ENCODE measurements at regions not wholly inside any gene's neighbourhood (a gene's known extent, or its start where the extent isn't known, plus 50 kb on each side); places are given as distances from the start of the nearest gene placed in this dataset.

DNA sequence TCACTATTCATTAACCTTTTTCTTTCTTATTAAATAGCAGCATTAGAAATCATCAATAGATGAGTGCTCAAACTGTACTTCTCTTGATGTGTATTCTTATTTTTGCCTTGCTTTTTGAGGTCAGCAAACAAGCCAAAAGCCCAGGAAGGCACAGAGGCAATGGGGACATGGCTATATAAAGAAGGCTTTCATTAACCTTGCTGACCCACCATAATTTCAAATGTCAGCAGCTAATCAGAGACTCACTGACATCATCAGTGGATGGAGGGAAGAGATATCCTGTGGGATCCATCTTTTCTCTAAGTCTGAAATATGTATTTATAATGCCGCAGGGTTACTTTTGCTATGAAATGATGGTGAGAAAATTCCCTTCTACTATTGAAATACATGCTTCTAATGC lies 1162.8 kb upstream of the ACVR2A start:
- 94 to 100% methylated on average over 1 of the region's 1 CpG for WGBS, 2 donors
- DNase-seq, result no peak
- no peaks in the 10 kb centered on the region for H3K9me3 ChIP-seq
- H3K27ac ChIP-seq, result no peak overlapping the region
- no peak overlapping the region for H3K4me3 ChIP-seq
- no peaks in the 10 kb centered on the region for H3K27me3 ChIP-seq
- no peaks in the 10 kb centered on the region for H3K36me3 ChIP-seq (ENCODE audit: low read depth, missing control alignments)
- TF ChIP-seq, protein P1, sequence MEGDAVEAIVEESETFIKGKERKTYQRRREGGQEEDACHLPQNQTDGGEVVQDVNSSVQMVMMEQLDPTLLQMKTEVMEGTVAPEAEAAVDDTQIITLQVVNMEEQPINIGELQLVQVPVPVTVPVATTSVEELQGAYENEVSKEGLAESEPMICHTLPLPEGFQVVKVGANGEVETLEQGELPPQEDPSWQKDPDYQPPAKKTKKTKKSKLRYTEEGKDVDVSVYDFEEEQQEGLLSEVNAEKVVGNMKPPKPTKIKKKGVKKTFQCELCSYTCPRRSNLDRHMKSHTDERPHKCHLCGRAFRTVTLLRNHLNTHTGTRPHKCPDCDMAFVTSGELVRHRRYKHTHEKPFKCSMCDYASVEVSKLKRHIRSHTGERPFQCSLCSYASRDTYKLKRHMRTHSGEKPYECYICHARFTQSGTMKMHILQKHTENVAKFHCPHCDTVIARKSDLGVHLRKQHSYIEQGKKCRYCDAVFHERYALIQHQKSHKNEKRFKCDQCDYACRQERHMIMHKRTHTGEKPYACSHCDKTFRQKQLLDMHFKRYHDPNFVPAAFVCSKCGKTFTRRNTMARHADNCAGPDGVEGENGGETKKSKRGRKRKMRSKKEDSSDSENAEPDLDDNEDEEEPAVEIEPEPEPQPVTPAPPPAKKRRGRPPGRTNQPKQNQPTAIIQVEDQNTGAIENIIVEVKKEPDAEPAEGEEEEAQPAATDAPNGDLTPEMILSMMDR (IDR thresholded peaks at IDR 0.05), result no peak
- no peak for TF ChIP-seq POLR2A (IDR thresholded peaks at IDR 0.05)
- intact Hi-C loops (cut with DNase I; ENCODE audit: low total_unique reads), result no loop called here
- H3K4me1 ChIP-seq, result no peaks in the 10 kb centered on the region

DNA sequence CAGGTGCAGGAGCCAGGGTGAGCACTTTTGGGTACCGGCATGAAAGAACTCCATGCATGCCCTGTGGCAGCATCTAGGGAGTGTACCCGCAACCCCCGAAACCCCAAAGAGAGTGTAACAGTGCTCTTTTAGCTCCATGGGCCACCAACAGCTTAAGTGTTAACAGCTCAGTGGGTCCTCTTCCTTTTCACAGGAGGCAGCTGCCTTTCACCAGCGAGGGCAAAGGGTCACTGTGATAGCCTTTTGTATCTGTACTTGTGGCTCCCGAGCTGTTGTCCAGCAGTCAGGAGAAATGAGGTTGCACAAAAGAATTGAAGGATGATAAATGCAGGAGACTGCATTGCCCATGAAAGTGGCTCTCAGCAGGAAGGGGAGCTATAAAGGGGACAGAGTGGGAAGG lies 1166.3 kb upstream of the ACVR2A start:
- WGBS, 2 donors, result 88 to 95% methylated on average over 5 of the region's 5 CpGs
- Histone ChIP-seq H3K27me3 (no peaks in the 10 kb centered on the region), H3K4me3 (no peak overlapping the region), H3K4me1 (no peaks in the 10 kb centered on the region), H3K27ac (no peak overlapping the region), H3K9me3 (no peaks in the 10 kb centered on the region), H3K36me3 (ENCODE audit: low read depth, missing control alignments) (no peaks in the 10 kb centered on the region)
- no peak for DNase-seq
- intact Hi-C loops (cut with DNase I; ENCODE audit: low total_unique reads), result no loop called here
- TF ChIP-seq, protein P1 (IDR thresholded peaks at IDR 0.05), result no peak
- TF ChIP-seq POLR2A (IDR thresholded peaks at IDR 0.05), result no peak

DNA sequence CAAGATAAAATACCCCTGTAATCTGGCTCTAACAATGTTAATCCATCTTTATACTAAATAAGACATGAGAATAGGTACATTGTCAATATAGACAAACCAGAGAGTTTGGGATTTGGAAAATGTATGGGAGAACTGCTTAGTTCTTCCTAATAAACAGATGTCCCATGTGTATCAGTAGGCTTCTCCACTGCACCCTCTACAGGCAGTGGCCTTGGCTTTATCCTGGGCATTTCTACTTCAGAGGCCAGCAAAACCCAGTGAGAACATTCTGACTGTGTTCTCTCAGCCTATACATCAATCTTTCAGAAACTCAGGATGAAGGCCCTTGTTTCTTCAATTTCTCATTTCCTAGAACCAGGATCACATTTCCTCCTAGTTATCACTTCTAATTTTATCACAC lies 1167.5 kb upstream of the ACVR2A start:
- H3K27ac ChIP-seq, result no peak overlapping the region
- TF ChIP-seq, protein P1 (IDR thresholded peaks at IDR 0.05), result no peak
- TF ChIP-seq POLR2A (IDR thresholded peaks at IDR 0.05), result no peak
- intact Hi-C loops (cut with DNase I; ENCODE audit: low total_unique reads), result no loop called here

DNA sequence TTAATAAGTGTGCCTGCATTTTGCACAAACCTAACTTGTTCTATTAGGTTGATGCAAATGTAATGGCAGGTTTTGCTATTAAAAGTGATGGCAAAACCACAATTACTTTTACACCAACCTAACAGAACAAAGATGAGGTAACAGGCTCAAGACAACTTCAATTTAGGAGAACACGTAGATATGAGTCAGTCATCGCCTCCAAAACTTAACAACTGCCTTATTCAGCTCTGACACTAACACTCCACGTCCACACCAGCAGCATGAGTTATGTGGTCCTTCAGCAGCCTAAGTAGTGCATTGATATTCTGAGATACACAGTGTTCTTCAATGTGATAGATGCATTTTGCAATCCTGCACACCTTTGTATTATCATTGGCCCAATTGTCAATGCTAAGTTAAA lies 1175.1 kb upstream of the ACVR2A start:
- DNase-seq, result no peak
- H3K27me3 ChIP-seq, result no peaks in the 10 kb centered on the region
- intact Hi-C loops (cut with DNase I; ENCODE audit: low total_unique reads), result no loop called here
- H3K4me3 ChIP-seq, result no peak overlapping the region
- WGBS, 2 donors, result 88 to 91% methylated on average over 3 of the region's 3 CpGs
- H3K9me3 ChIP-seq, result no peaks in the 10 kb centered on the region
- TF ChIP-seq, protein P1 (IDR thresholded peaks at IDR 0.05), result no peak
- no peak for TF ChIP-seq POLR2A (IDR thresholded peaks at IDR 0.05)
- no peaks in the 10 kb centered on the region for H3K36me3 ChIP-seq (ENCODE audit: low read depth, missing control alignments)
- no peaks in the 10 kb centered on the region for H3K4me1 ChIP-seq
- no peak overlapping the region for H3K27ac ChIP-seq

More for the DNA sequence above, 1167.5 kb upstream of the ACVR2A start:
- Histone ChIP-seq H3K9me3 (no peaks in the 10 kb centered on the region), H3K36me3 (ENCODE audit: low read depth, missing control alignments) (no peaks in the 10 kb centered on the region), H3K4me1 (no peaks in the 10 kb centered on the region), H3K27me3 (no peaks in the 10 kb centered on the region), H3K4me3 (no peak overlapping the region)
- no peak for DNase-seq

DNA sequence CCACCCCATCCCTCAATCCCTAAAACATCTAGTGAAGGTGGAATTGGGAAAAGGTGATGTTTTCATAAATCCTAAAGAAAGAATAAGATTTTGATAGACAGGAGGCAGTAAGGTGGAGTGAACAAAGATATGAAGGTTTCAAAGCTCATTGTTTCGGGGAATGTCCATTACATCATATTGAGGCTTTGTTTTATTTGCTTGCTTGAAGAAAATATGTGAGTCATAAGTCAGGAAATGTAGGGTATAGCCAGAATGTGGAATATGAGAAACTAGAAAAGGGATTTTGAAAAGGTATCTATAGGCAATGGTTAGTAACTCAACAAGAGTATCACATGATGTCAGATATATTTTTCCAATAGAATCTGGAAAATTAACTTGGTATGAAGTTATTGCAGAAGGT lies 1178.5 kb upstream of the ACVR2A start:
- TF ChIP-seq POLR2A (IDR thresholded peaks at IDR 0.05), result no peak
- TF ChIP-seq, protein P1 (IDR thresholded peaks at IDR 0.05), result no peak
- 97 to 100% methylated on average over 1 of the region's 1 CpG for WGBS, 2 donors
- H3K4me1 ChIP-seq, result no peaks in the 10 kb centered on the region
- no peak overlapping the region for H3K27ac ChIP-seq
- intact Hi-C loops (cut with DNase I; ENCODE audit: low total_unique reads), result no loop called here
- no peaks in the 10 kb centered on the region for H3K9me3 ChIP-seq
- H3K36me3 ChIP-seq (ENCODE audit: low read depth, missing control alignments), result no peaks in the 10 kb centered on the region
- no peak overlapping the region for H3K4me3 ChIP-seq
- no peaks in the 10 kb centered on the region for H3K27me3 ChIP-seq
- DNase-seq, result no peak

Data from testis (tissue), 2 donors.